NOMO-1 (cell line): ENCODE measurements at regions not wholly inside any gene's neighbourhood (a gene's known extent, or its start where the extent isn't known, plus 50 kb on each side); places are given as distances from the start of the nearest gene placed in this dataset.

Source experiments
- DNase-seq, 2 experiments: peaks; one replicate each; lab custom pipeline; 2025; ENCODE audit not compliant: unreplicated experiment in 2 of 2; lab: John Stamatoyannopoulos, UW

DNA sequence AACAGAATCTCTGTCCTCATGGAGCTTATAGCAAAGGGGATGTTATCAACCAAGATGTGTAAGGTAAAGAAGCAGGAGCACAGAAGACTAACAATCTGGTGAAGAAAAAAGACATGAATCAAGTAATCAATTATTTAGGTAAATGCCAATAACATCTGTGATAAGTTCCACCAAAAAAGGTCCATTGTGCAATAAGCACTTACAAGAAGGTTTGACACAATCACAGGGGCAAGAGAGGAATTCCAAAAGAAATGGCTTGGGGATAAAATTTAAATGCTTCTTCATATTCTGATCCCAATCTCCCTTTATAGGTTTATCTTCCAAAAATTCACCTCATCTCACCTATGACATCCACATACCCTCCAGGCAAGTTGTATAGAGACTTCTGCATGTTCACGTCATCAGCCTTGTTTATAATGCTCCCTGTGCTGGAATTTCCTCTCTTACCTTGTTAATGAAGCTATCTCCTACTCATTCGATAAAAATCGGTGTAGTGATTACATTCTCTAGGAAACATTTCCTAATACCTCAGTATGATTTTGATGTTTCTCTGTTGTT, 53.6 kb upstream of the DPT start:
- no peak for DNase-seq

DNA sequence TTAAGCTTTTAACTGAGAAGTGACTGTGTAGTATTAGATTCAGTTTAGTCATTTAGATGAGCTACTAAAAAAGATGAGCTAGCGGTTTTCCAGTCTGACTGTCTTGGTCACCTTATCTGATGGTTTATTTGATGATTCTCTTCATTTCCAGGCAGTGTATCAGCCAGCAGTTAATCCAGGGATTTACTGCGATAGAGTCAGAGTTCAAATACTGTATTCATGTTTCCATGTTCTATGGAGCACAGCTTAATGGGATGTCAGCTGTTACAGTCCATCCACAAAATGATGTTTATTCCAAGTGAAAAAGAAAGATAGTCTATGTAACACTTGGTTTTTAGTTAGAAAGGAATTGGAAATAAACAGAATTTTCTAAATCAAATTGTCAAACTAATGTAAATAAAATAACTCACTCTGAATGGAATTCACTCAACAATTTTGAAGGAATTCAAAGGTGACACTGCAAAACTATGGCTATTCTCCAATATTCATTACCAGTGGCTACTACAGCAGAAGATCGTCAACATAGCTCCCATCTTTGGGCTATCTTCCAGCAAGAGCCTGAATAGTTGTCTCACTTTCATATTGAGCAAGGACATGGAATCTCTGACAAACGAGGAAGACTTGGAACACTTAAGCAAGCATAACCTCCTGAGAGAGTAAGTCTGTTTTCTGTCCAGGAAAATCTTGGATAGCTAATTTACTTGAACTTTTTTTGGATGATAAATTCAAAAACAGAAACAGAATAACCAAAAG, 54.6 kb upstream of the DPT start:
- DNase-seq = no peak

DNA sequence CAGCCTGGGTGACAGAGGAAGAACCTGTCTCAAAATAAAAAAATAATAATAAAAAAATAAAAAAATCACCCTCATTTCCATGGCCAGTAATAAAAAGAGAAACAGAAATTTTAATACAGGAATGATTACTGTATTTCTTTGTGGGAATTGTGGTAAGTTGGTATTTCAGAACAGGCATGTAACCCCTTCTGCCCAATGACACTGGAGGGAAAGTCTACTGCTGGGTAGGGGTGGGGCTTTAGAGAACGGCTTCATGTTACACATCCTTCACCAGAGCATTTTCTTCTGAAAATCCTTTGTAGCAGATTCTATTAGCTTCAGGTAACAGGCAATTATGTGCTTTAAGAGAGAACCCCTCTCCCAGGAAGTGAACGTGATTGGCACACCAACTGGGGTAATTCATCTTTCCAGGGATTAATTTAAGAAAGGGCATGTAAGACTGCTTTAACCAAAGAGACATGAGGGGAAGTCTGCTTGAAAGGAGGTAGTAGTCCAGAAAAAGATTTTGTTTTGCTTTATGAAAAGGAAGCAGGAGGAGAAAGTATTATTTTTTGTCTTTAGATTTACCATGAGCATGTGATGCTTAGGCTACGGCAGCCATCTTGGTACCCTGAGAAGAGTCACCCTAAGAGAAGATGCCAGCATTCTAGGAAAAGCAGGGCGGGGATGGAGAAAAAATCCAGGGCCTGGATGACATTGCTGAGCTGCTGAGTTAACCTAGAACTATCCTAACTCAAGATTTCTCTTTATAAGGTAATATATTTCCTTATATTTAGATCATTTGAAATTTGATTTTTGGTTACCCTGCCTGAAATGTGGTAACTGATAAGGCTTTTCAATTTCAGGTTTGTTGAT, 57.7 kb upstream of the DPT start:
- DNase-seq = no peak

DNA sequence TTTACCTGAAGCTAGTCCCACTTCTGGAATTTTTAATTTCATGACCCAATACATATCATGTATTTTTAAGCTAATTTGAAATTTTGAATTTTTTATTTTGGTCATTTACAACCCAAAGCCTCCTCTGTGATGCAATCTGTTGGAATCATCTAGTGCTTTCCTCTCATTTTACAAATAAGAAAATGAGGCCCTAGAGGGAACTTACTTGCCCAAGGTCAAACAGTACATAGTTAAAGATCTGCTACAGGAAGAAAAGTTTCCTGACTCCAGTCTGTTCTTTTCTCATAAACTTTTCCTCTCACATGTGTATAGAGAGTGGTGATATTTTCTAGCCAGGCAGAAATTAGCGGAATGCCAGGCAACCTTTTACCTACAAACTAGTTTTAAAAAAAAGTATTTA, 59.3 kb upstream of the DPT start:
- no peak for DNase-seq

DNA sequence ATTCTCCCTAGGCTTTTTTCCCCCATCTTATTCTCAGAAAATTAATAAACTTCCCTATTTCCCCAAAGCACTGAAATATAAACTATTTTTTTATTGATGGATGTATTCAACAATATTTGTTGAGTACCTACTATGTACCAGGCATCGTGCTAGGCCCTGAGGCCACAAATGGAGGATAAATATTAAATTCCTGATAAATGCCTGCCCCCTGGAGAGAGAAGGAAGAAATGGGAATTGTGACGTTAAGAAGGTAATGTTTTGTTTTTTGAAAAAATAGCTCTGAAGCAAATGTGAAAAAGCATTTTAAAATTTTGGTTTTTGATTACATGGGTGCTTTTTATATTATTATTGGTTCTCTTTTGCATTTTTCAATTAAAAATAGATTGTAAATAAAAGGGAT, 60.5 kb upstream of the DPT start:
- no peak for DNase-seq

DNA sequence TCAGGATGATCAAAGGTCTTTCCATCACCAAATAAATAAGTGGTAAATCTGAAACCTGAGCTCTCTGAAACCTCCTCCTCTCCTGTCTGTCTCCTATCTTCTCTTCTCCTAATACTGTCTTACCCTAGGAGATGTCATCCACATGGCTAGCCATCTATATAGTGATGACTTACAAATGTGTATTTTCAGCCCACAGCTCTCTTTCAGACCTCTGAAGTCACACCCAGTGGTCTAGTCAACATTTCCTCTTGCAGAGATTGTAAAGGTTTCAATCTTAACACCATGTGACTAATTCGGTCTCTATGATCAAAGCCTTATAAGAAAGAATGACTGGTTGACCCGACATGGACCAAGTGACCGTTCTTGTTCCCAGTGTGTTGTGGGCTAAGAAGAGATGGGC, 63.1 kb upstream of the DPT start:
- DNase-seq = no peak

DNA sequence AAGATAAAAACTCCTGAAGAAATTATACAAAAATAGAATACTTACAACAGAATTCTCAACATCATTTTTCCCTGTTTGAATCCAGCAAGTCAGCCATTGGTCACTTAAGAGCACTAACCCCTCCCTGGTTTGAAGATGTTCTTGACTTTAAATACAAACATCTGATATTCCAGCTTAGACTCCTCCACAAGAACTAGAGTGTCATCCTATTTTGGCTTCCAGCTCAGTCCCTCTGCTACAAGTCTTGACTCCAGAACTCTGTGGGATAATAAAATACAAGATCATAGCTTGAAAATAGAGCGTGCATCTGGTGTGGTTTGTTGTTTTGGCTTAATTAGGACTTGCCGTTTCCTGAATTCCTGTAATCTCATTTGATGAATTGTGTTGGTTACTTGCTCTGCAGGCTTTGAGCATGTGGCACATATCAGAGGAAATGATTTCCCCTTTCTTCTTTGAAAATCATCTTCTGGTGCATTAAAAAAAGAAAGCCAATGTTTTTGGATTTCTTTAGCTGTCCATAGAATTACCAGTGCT, 63.7 kb upstream of the DPT start:
- no peak for DNase-seq

DNA sequence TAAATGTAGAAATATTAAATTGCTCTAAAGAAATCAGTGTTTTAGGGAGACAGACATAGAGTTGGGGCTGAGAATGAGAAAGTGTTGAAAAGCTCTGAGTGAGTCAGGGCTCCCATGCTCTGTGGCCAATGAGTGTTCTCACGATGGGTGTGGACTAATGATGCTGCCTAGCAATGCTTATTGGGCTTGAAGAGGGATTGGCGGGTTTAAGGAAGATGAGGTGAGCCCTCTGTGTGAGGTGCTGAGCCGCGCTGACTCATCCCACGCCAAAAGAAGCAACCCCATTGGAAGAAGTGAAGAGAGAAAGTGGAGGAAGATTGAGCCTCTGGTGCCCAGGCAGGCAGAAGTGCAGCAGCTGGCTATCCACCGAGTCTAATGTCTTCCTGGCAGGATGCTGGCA, 65.1 kb upstream of the DPT start:
- no peak for DNase-seq

DNA sequence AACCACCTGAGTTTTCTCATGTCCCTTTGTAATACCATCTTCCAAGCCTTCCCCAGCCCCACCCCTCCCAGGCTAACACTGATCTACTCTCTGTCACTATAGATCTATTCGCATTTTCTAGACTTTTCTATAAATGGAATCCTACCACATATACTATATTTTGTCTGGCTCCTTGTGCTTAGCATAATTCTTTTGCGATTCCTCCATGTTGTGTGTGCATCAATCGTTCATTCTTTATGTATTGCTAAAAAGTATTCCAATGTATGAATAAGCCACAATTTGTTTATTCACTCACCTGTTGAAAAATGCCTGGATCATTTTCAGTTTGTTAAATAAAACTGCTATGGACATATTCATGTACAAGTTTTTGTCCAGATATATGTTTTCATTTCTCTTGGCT, 66.7 kb upstream of the DPT start:
- DNase-seq = no peak

DNA sequence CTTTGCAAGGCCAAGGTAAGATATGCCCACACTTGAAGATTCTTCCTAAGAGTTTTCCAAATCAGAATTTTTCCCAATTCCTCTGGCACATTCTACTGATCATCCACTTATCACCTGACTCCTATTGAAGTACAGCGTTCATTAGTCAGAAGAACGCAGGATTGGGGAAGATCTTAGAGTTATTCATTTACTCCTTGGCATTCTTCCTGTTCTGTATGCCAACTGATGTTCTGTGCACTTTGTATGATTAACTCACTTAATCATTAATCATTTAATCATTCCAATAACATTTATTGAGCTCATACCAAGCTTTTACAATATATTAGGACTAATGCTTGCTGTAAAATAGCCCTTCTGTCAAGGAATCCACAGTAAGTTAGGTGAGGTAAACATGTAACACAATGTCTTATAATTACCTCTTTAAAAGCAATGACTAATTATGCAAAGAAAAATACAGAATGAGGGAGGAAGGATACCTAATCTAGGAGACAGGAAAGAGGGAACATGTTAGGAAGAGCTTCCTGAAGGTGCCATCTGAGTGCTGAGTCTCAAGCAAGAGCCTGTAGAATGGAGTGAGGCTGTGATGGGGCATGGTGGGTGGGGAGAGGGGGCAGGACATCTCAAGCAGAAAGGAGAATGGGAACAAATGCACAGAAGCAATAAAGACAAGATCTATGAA, 71.1 kb upstream of the DPT start:
- no peak for DNase-seq

DNA sequence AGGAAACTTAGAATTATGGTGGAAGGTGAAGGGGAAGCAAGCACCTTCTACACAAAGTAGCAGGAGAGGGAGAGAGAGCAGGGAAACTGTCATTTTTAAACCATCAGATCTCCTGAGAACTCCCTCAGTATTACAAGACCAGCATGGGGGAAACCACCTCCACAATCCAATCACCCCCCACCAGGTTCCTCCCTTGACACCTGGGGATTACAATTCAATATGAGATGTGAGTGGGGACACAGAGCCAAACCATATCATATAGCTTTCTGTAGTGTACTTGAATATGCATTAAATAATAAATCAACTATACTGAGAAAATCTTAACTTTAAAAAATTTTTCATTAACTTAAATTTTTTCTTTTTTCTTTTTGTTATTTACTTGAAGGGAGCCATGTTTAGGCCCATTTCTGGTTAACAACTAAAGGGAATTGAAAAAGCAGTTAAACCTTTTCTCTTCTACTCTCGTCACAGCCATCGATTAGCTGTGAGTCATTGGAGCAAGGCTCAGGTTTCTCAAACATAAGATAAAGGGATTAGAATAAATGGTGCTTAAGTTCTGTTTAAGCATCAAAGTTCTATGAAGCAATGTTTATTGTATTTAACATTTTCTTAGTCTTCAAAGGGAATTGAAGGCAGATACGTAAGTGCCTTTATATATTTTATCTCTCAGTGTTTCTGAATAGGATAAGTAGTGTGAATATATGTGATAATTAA, 72.2 kb upstream of the DPT start:
- no peak for DNase-seq

DNA sequence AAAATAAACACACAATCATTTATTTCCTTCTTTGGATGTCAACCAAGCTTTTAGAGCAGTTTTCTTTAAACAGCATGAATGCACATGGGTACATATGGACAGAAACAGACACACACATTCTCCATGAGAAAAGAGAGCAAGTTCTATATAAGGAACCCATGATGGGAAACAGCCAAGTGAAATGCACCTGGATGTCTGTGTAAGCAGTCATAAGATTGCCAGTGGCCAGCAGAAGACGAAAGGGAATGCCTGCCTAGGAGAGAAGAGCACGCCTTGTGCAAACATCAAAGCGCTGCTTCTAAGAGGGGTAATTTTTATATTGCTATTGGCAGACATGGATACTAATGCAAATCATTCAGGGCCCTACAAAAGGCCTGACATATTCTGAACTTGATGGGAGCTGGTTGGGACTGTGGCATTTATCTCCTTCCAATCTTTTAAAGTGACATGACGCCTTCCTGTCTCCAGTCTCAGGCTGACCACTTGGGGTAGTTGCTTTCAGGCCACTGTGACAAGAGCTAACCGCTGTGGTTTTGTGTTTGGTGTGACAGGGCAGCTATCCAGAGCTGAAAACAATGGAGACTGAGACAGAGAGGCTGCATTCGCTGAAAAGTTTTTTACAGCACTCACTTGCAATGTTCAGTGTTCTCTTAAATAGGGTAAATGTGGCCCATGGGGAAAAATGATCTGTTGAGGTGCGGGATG, 75.0 kb upstream of the DPT start:
- DNase-seq = no peak

DNA sequence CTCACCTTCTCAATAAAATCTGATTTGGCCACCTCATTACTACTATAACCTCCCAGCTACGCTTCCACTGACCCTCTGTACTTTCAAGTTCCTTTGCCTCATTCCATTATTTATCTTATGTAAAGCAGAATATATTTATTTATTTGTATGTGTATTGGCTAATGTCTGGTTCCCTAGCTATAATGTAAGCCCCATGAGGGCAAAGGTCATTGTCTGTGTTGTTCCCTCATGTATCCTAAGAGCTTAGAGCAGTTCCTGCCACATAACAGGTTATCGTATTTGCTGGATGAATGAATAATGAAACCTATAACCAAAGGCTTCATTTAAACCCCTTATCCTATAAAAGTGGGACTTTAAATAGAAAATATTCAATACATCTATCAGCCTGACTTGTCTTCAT, 77.9 kb upstream of the DPT start:
- DNase-seq = no peak

DNA sequence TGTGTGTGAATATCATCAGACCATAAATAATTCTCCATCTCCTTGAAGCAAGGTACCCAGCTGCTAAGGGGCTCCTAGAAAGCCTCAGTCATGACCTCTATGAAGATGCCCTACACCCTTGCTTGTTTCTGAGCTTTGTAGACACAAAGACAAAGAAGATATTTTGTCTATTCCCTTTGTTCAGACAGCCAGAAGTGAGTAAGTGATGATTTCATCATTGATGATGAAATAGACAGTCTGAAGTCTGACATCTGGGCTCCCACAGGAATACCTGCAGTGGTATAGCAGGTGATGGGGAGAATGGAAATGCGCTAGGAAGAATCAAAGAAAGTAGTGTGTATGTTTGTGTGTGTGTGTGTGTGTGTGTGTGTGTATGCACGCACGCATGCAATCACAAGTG, 82.2 kb upstream of the DPT start:
- DNase-seq = no peak

DNA sequence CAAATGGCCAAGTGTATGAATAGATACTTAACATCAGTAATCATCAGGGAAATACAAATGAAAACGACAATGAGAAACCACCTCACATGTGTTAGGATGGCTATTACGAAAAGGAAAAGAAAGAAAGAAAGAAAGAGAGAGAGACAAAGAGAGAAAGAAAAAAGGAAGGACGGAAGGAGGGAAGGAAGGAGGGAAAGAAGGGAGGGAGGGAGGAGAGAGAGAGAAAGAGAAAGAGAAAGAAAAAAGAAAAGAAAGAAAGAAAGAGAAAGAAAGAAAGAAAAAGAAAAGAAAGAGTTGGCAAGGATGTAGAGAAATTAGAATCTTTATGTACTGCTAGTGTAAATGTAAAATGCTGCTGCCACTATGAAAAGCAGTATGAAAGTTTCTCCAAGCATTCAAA, 90.7 kb upstream of the DPT start:
- DNase-seq = no peak

DNA sequence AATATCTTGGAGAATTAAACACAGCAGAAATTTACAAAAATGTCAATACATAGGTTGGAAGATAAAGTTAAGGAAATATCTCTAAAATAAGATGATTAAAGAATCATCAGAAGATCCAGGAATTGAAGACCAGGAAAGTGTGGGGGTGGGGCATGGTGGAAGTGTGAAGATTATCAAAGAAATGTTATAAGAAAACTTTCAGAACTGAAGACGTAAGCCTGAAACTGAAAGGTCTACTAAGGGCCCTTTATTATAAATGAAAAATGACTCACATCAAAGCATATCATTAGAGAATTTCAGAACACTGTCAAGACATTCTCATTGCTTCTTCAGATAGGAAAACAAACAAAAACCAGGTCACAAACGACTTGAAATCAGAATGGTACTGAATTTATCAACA, 92.4 kb upstream of the DPT start:
- DNase-seq = no peak

DNA sequence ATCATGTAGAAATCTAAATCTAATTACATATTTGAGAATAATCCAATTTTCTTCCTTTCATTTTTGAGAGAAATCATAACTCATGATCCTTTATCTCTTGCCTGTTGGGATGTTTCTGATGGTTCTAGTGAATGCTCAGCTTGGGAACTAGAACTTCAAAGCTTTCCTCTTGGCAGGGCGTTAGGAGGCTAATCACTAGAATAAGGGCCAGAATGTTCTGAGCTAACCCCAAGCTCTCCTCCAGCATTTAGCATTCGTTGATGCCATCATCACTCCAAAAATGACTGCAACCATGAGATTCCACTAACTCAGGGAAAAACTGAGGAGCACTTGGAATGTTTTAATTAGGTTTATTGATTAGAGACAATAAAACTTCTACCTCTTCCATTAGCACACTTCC, 93.9 kb upstream of the DPT start:
- DNase-seq = no peak

DNA sequence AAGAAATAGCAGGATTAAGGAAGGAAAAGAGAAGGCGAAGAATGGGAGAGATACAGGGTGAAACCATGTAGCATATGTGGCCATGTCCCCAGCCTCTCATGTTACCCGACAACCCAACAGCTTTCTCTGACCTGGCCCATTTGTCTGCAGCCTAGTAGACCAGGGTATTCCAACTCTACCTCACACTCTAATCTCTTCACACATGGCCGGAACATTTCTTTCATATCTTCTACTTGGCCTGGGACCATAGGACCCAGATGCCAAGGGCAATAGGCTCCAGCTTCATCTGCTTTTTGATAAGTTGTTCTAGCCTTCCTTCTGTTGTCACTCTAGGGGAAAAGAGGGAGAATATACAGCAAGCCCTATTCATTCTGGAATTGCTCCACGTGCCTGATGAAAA, 95.0 kb upstream of the DPT start:
- DNase-seq = no peak

DNA sequence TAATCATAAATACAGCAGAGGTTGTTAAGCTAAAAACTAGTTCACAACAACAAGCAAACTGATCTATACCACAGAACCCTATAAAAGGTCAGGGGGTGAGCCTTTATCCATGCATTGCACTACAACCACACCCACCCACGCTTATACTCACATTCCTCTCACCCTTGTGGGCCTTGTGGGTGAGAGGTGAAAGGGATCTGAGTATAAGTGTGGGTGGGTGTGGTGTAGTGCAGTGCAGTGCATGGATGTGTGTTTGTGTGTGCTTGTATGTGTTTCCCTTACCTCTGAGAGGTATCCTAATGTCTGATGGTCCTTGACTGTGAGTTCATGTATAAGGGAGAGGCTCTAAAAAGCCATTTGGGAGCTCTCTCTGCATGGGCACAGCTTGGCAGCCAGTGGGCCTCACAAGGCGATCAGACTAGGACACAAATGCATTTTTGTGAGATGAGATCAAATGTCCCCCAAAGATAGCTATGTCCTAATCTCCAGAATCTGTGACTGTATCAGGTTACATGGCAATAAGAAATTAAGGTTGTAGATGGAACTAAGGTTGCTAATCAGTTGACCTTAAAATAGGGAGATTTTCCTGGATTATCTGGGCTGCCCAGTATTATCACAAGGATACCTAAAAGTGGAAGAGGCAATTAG, 95.5 kb upstream of the DPT start:
- DNase-seq = no peak

DNA sequence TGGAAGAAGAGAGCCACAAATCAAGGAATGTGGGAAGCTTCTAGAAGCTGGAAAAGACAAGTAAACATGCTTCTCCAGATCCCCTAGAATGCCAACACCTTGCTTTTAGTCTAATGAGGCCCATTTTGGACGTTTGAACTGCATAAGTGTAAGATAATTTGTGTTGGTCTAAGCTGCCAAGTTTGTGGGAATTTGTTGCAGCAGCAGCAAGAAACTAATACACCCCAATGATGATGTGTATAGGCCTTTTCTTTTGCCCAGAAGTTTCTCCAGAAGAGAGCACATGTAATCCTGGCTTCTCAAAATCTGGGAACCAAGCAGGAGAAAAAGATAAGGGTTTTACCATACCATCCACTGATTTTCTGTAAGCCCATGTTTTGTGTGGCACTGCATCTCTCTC, 96.1 kb upstream of the DPT start:
- no peak for DNase-seq
